H9 (cell line): ENCODE measurements at regions not wholly inside any gene's neighbourhood (a gene's known extent, or its start where the extent isn't known, plus 50 kb on each side); places are given as distances from the start of the nearest gene placed in this dataset.

Experiments
- DNase-seq: peaks from one replicate; pipeline ENCODE4 v3.0.0-alpha.2; 2017
- H2AFZ ChIP-seq: one replicate; pipeline ENCODE4 v1.6.1; 2013; ENCODE audit warnings: mild to moderate bottlenecking, low read length, control low read depth, moderate library complexity
- H2AK5ac ChIP-seq: 2 replicates; pipeline ENCODE4 v1.6.1; 2013; ENCODE audit warnings: low read length, control low read depth, mixed read lengths; ENCODE audit not compliant: insufficient read length
- H2BK120ac ChIP-seq: one replicate; pipeline ENCODE4 v1.6.1; 2013; ENCODE audit warnings: low read depth, mild to moderate bottlenecking, low read length, control low read depth, inconsistent platforms; ENCODE audit not compliant: poor library complexity, severe bottlenecking
- H2BK12ac ChIP-seq: 2 replicates; pipeline ENCODE4 v1.6.1; 2013; ENCODE audit warnings: low read length, control low read depth, mixed read lengths, low read depth; ENCODE audit not compliant: insufficient read length
- H2BK15ac ChIP-seq: 2 replicates; pipeline ENCODE4 v1.6.1; 2013; ENCODE audit warnings: low read depth, low read length, control low read depth
- H2BK20ac ChIP-seq: one replicate; pipeline ENCODE4 v1.6.1; 2013; ENCODE audit warnings: low read depth, mild to moderate bottlenecking, low read length, control low read depth, inconsistent platforms; ENCODE audit not compliant: poor library complexity, severe bottlenecking
- H2BK5ac ChIP-seq: 2 replicates; pipeline ENCODE4 v1.6.1; 2013; ENCODE audit warnings: low read length, control low read depth, mixed read lengths; ENCODE audit not compliant: insufficient read length
- H3K14ac ChIP-seq: 2 replicates; pipeline ENCODE4 v1.6.1; 2013; ENCODE audit warnings: low read length, control low read depth; ENCODE audit not compliant: insufficient read depth
- H3K18ac ChIP-seq: 2 replicates; pipeline ENCODE4 v1.6.1; 2013; ENCODE audit warnings: low read depth, mild to moderate bottlenecking, mixed read lengths, low read length, control low read depth; ENCODE audit not compliant: insufficient read length
- H3K23ac ChIP-seq: 2 replicates; pipeline ENCODE4 v1.6.1; 2013; ENCODE audit warnings: low read length, control low read depth, mixed read lengths, low read depth; ENCODE audit not compliant: insufficient read length
- H3K23me2 ChIP-seq: 2 replicates; pipeline ENCODE4 v1.6.1; 2013; ENCODE audit warnings: low read depth, mild to moderate bottlenecking, mixed read lengths, low read length, control low read depth; ENCODE audit not compliant: insufficient read length, poor library complexity, severe bottlenecking
- H3K27ac ChIP-seq: 2 replicates; pipeline ENCODE4 v1.5.1; 2013; ENCODE audit warnings: low read length, control low read depth, mixed read lengths, low read depth; ENCODE audit not compliant: insufficient read length
- H3K27me3 ChIP-seq: 2 replicates; pipeline ENCODE4 v1.6.1; 2013; ENCODE audit warnings: low read length, control low read depth, inconsistent platforms; ENCODE audit not compliant: insufficient read depth
- H3K4ac ChIP-seq: 2 replicates; pipeline ENCODE4 v1.6.1; 2013; ENCODE audit warnings: low read depth, mild to moderate bottlenecking, control low read depth, inconsistent platforms, low read length, moderate library complexity
- H3K4me1 ChIP-seq: 2 replicates; pipeline ENCODE4 v1.6.1; 2013; ENCODE audit warnings: low read length, control low read depth, inconsistent platforms; ENCODE audit not compliant: insufficient read depth
- H3K4me2 ChIP-seq: 2 replicates; pipeline ENCODE4 v1.6.1; 2013; ENCODE audit warnings: low read length, control low read depth, mixed read lengths; ENCODE audit not compliant: insufficient read length, insufficient read depth
- H3K56ac ChIP-seq: 2 replicates; pipeline ENCODE4 v1.6.1; 2013; ENCODE audit warnings: low read depth, mild to moderate bottlenecking, mixed read lengths, low read length, control low read depth; ENCODE audit not compliant: insufficient read length
- H3K79me1 ChIP-seq: 2 replicates; pipeline ENCODE4 v1.6.1; 2013; ENCODE audit warnings: low read depth, mild to moderate bottlenecking, moderate library complexity, low read length, control low read depth, inconsistent platforms; ENCODE audit not compliant: insufficient read depth, poor library complexity, severe bottlenecking
- H3K79me2 ChIP-seq: 2 replicates; pipeline ENCODE4 v1.6.1; 2013; ENCODE audit warnings: low read length, control low read depth, inconsistent platforms; ENCODE audit not compliant: insufficient read depth
- H3K9ac ChIP-seq: 2 replicates; pipeline ENCODE4 v1.6.1; 2013; ENCODE audit warnings: low read length, control low read depth, mixed read lengths; ENCODE audit not compliant: insufficient read length; ENCODE audit errors: extremely low read depth
- H3K9me3 ChIP-seq: one replicate; pipeline ENCODE4 v1.6.1; 2013; ENCODE audit warnings: low read depth, low read length, inconsistent platforms; ENCODE audit not compliant: control insufficient read depth
- H3T11ph ChIP-seq: one replicate; pipeline ENCODE4 v1.6.1; 2013; ENCODE audit warnings: mild to moderate bottlenecking, low read length, control low read depth, inconsistent platforms
- H4K20me1 ChIP-seq: one replicate; pipeline ENCODE4 v1.6.1; 2013; ENCODE audit not compliant: control insufficient read depth, insufficient read length, insufficient read depth
- H4K5ac ChIP-seq: 2 replicates; pipeline ENCODE4 v1.6.1; 2013; ENCODE audit warnings: low read depth, mild to moderate bottlenecking, mixed read lengths, low read length, control low read depth; ENCODE audit not compliant: insufficient read length
- H4K8ac ChIP-seq: replicated peaks from 2 replicates; pipeline ENCODE4 v1.6.1; 2013; ENCODE audit warnings: low read length, control low read depth, mixed read lengths, low read depth; ENCODE audit not compliant: insufficient read length
- H4K91ac ChIP-seq: 2 replicates; pipeline ENCODE4 v1.6.1; 2013; ENCODE audit warnings: low read depth, mild to moderate bottlenecking, moderate library complexity, mixed read lengths, low read length, control low read depth; ENCODE audit not compliant: insufficient read length
- H3K27ac Mint-ChIP-seq, 3 experiments: 2 replicates in 2 of 3; 3 replicates in 1 of 3; pipeline ENCODE4 v1.8.0; 2020 to 2021; ENCODE audit warnings: mixed read lengths in 3 of 3, mild to moderate bottlenecking in 1 of 3, moderate library complexity in 1 of 3
- H3K27me3 Mint-ChIP-seq: 2 replicates; pipeline ENCODE4 v1.8.0; 2021; ENCODE audit warnings: low read depth, mild to moderate bottlenecking, moderate library complexity, mixed read lengths
- H3K36me3 Mint-ChIP-seq, 3 experiments: 2 replicates in 2 of 3; 3 replicates in 1 of 3; pipeline ENCODE4 v1.8.0; 2020 to 2021; ENCODE audit warnings: low read depth in 3 of 3, mixed read lengths in 3 of 3; ENCODE audit not compliant: insufficient read depth in 1 of 3
- H3K4me1 Mint-ChIP-seq, 2 experiments: 2 replicates each; pipeline ENCODE4 v1.8.0; 2020; ENCODE audit warnings: mixed read lengths in 2 of 2
- H3K4me3 Mint-ChIP-seq, 2 experiments: 2 replicates in 1 of 2; 3 replicates in 1 of 2; pipeline ENCODE4 v1.8.0; 2020 to 2021; ENCODE audit warnings: mild to moderate bottlenecking in 2 of 2, mixed read lengths in 2 of 2, moderate library complexity in 1 of 2
- H3K9me3 Mint-ChIP-seq, 2 experiments: 2 replicates in 1 of 2; 3 replicates in 1 of 2; pipeline ENCODE4 v1.8.0; 2020; ENCODE audit warnings: mild to moderate bottlenecking in 2 of 2, mixed read lengths in 2 of 2, moderate library complexity in 1 of 2
- CTCF ChIP-seq: fragments of 200-600 bp; sonication (generic); conservative IDR thresholded peaks from 3 replicates; pipeline ENCODE4 v1.8.0; 2021; ENCODE audit warnings: antibody characterized with exemption, mild to moderate bottlenecking
- WGBS: extraction: QIAGEN DNeasy Blood & Tissue Kit; methylation state at CpG from one replicate; pipeline ENCODE4 v1.1.7; 2013; ENCODE audit warnings: missing lambda C conversion rate, low lambda C conversion rate, mixed read lengths; ENCODE audit not compliant: insufficient read length; ENCODE audit errors: extremely low coverage; 5-methylcytosine and 5-hydroxymethylcytosine counted together

GRCh38 chr7:21123586-21123985 is 304.3 kb upstream of the SP4 start:
- Histone ChIP-seq H3K14ac (no peak overlapping the region), H2AFZ (no peak overlapping the region), H3K18ac (no peak overlapping the region), H3K27ac (no peak overlapping the region), H2BK5ac (no peak overlapping the region), H4K20me1 (no peaks in the 10 kb centered on the region), H4K8ac (no peak overlapping the region), H2BK20ac (no peak overlapping the region), H4K5ac (no peak overlapping the region), H3K23ac (no peak overlapping the region), H3K79me2 (no peaks in the 10 kb centered on the region), H3K79me1 (no peaks in the 10 kb centered on the region), H2AK5ac (no peak overlapping the region), H2BK12ac (no peak overlapping the region), H3K9me3 (no peaks in the 10 kb centered on the region), H2BK15ac (no peak overlapping the region), H3K23me2 (no peaks in the 10 kb centered on the region), H3T11ph (no peak overlapping the region), H3K4ac (no peak overlapping the region), H3K27me3 (peaks cover 4% of the 10 kb centered on the region), H4K91ac (no peak overlapping the region), H2BK120ac (no peak overlapping the region), H3K4me1 (peaks cover 9% of the 10 kb centered on the region), H3K9ac (no peak overlapping the region), H3K4me2 (no peak overlapping the region), H3K56ac (no peak overlapping the region)
- peaks cover 43 to 44% of the 10 kb centered on the region in 2 experiments for H3K4me1 Mint-ChIP-seq
- TF ChIP-seq CTCF, result no peak
- H3K27me3 Mint-ChIP-seq, result peaks cover 34% of the 10 kb centered on the region
- no peak overlapping the region for H3K27ac Mint-ChIP-seq
- DNase-seq, result no peak
- no peak overlapping the region for H3K4me3 Mint-ChIP-seq
- no peaks in the 10 kb centered on the region for H3K9me3 Mint-ChIP-seq
- no CpG with 5 or more reads among the region's 1 CpG for WGBS
- no peaks in the 10 kb centered on the region for H3K36me3 Mint-ChIP-seq
